HUES48 (cell line): ENCODE measurements at regions not wholly inside any gene's neighbourhood (a gene's known extent, or its start where the extent isn't known, plus 50 kb on each side); places are given as distances from the start of the nearest gene placed in this dataset.
"Not testable (repeated sequence)": the region's sequence is repeated elsewhere in the genome, so short reads cannot be mapped to it uniquely, and the experiment has no call there.

Experiments used
- H3K27ac ChIP-seq: one replicate; pipeline ENCODE4 v1.7.0; 2013; ENCODE audit warnings: low read depth, low read length, inconsistent platforms
- H3K27me3 ChIP-seq: 2 replicates; pipeline ENCODE4 v1.6.1; 2013; ENCODE audit warnings: mild to moderate bottlenecking, low read length; ENCODE audit not compliant: control insufficient read depth, insufficient read depth
- H3K36me3 ChIP-seq: 2 replicates; pipeline ENCODE4 v1.6.1; 2013; ENCODE audit warnings: low read length; ENCODE audit not compliant: control insufficient read depth, insufficient read depth
- H3K4me1 ChIP-seq: 2 replicates; pipeline ENCODE4 v1.6.1; 2013; ENCODE audit warnings: mild to moderate bottlenecking, low read length; ENCODE audit not compliant: control insufficient read depth, insufficient read depth
- H3K4me3 ChIP-seq: 2 replicates; pipeline ENCODE4 v1.5.1; 2013; ENCODE audit warnings: mild to moderate bottlenecking, low read depth, low read length
- H3K9ac ChIP-seq: 2 replicates; pipeline ENCODE4 v1.6.1; 2013; ENCODE audit warnings: mild to moderate bottlenecking, low read depth, low read length, moderate library complexity
- H3K9me3 ChIP-seq: 2 replicates; pipeline ENCODE4 v1.6.1; 2013; ENCODE audit warnings: low read length; ENCODE audit not compliant: control insufficient read depth, insufficient read depth

DNA sequence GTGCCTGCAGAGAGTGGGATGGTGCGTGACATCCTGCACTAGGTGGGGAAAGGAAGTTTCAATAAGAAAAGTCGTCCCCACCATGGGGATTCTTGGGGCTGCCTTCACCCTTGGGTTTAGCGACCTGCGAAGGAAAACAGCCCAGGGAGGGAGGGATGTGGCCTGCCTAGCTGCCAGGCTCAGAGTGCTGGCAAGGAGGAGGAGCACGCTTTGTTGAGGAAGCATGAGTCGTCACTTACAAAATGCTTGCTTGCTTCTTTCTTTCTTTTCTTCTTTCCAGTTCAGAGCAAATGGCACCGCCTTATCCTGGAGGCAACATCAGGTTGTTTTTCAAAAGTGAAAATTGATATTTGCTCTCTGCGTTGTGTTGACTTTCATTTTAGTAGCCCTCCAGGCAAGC is 123.2 kb downstream of the TFAP2C start:
- Histone ChIP-seq H3K27ac (no peak overlapping the region), H3K9ac (no peak overlapping the region), H3K36me3 (no peaks in the 10 kb centered on the region), H3K9me3 (no peaks in the 10 kb centered on the region), H3K27me3 (peaks cover 12% of the 10 kb centered on the region; the same call in 1 of the 2 replicates), H3K4me1 (peaks cover 26% of the 10 kb centered on the region), H3K4me3 (no peak overlapping the region)

GRCh38 chr20:56755201-56755600 is 126.1 kb downstream of the TFAP2C start:
- no peak overlapping the region for H3K27ac ChIP-seq
- no peaks in the 10 kb centered on the region for H3K36me3 ChIP-seq
- no peaks in the 10 kb centered on the region for H3K9me3 ChIP-seq
- H3K9ac ChIP-seq = no peak overlapping the region
- H3K4me3 ChIP-seq = no peak overlapping the region
- H3K27me3 ChIP-seq = peaks cover 6% of the 10 kb centered on the region; the same call in 1 of the 2 replicates
- H3K4me1 ChIP-seq = peaks cover 10% of the 10 kb centered on the region

GRCh38 chr20:56756658-56757057 is 127.6 kb downstream of the TFAP2C start:
- not testable (repeated sequence) for H3K4me1 ChIP-seq, H3K9ac ChIP-seq, H3K36me3 ChIP-seq, H3K4me3 ChIP-seq, H3K9me3 ChIP-seq, H3K27ac ChIP-seq, H3K27me3 ChIP-seq

DNA sequence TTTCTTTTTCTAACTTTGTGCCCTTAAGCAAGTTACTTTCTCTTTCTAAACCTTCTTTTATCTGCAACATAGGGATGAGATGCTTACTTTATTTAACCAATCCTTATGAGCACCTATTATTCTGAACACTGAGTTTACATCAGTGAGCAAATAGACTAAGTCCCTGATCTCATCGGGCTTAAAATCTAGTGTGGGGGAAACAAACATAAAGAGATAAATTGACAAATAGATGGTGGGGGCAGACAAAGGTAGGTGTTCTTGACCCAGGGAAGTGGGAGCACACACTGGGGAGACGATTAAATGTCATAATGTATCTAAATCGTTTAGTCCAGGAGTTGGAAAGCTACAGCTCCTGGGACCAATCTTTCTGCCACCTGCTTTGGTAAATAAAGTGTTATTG is 129.6 kb downstream of the TFAP2C start:
- Histone ChIP-seq H3K36me3 (no peaks in the 10 kb centered on the region), H3K9me3 (no peaks in the 10 kb centered on the region), H3K27me3 (no peaks in the 10 kb centered on the region), H3K9ac (no peak overlapping the region), H3K27ac (no peak overlapping the region), H3K4me3 (no peak overlapping the region), H3K4me1 (no peaks in the 10 kb centered on the region)

GRCh38 chr20:56759741-56760278 is 130.7 kb downstream of the TFAP2C start:
- H3K9me3 ChIP-seq = no peaks in the 10 kb centered on the region
- no peaks in the 10 kb centered on the region for H3K36me3 ChIP-seq
- no peaks in the 10 kb centered on the region for H3K27me3 ChIP-seq
- H3K9ac ChIP-seq = no peak overlapping the region
- no peaks in the 10 kb centered on the region for H3K4me1 ChIP-seq
- H3K27ac ChIP-seq = no peak overlapping the region
- H3K4me3 ChIP-seq = no peak overlapping the region

DNA sequence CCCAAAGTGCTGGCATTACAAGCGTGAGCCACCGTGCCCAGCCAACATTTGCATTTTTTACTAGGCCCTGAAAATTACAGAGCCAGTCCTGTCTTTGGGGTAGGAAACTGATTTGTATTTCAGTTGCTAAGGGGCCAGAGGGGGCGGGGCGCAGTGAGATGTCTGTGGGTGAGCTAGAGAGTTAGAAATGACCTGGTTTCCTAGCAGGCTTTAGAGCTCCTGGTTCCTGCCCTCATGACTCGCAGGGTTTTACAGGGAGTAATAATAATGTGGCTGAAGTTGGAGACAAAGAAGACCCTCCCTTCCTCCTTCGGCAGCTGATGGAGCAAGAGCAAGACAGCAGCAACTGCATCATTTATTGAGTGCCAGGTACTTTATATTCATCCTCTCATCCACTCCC is 131.5 kb downstream of the TFAP2C start:
- H3K4me3 ChIP-seq = no peak overlapping the region
- no peaks in the 10 kb centered on the region for H3K27me3 ChIP-seq
- H3K36me3 ChIP-seq = no peaks in the 10 kb centered on the region
- H3K9ac ChIP-seq = no peak overlapping the region
- no peaks in the 10 kb centered on the region for H3K4me1 ChIP-seq
- no peaks in the 10 kb centered on the region for H3K9me3 ChIP-seq
- no peak overlapping the region for H3K27ac ChIP-seq

DNA sequence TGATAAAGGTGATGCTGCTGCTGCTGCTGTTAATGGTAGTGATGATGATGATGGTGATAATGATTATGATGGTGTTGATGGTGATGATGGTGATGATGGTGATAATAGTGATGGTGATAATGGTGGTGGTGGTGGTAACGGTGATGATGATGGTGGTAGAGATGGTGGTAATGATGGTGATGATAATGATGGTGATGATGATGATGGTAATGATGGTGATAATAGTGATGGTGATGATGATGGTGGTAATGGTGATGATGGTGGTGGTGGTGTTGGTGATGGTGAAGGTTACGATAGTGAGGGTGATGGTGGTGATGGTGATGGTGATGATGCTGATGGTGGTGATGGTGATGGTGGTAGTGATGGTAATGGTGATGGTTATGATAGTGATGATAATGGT is 132.3 kb downstream of the TFAP2C start:
- H3K27me3 ChIP-seq = no peaks in the 10 kb centered on the region
- H3K4me1 ChIP-seq = no peaks in the 10 kb centered on the region
- no peak overlapping the region for H3K4me3 ChIP-seq
- H3K27ac ChIP-seq = no peak overlapping the region
- H3K9ac ChIP-seq = no peak overlapping the region
- no peaks in the 10 kb centered on the region for H3K9me3 ChIP-seq
- H3K36me3 ChIP-seq = no peaks in the 10 kb centered on the region

DNA sequence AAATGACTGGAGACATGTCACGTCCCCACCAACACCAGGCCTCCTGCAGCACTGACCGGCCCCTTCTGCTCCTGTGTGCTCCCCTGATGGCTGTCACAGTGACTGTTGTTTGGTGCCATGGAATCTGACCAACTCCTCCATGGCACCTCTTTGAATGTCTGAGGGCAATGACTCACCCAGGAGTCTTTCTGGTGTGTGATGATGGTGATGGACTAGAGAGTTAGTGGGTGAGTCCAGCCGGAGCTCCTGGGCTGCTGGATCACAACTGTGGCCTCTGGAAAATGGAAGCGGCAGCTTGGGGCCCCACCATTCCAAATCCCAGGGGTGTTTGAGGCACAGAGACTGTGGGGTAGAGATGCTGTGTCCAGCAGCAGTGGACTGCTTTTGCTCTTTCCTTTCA is 133.3 kb downstream of the TFAP2C start:
- Histone ChIP-seq H3K4me1 (no peaks in the 10 kb centered on the region), H3K9me3 (no peaks in the 10 kb centered on the region), H3K27me3 (no peaks in the 10 kb centered on the region), H3K9ac (no peak overlapping the region), H3K27ac (no peak overlapping the region), H3K36me3 (no peaks in the 10 kb centered on the region), H3K4me3 (no peak overlapping the region)

DNA sequence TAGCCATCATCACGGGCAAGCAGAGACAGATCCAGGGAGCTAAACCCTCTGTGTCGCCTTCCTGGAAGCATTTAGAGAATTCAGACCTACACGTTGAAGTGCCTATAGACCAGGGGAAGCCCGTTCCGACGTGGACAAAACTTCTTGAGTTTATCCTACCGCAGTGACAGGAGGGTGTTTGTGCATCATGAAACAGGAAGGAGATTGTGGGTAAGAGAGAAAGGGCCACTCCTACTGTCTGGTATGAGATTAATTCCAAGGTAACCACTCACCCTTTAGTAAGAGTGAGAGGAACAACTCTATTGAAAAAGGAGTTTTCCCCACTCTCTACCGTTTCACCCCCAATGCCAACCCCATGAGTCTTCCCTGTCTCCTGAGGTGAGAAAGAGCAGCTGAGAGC is 133.7 kb downstream of the TFAP2C start:
- no peak overlapping the region for H3K27ac ChIP-seq
- no peak overlapping the region for H3K4me3 ChIP-seq
- H3K9me3 ChIP-seq = no peaks in the 10 kb centered on the region
- no peak overlapping the region for H3K9ac ChIP-seq
- H3K36me3 ChIP-seq = no peaks in the 10 kb centered on the region
- no peaks in the 10 kb centered on the region for H3K4me1 ChIP-seq
- no peaks in the 10 kb centered on the region for H3K27me3 ChIP-seq

DNA sequence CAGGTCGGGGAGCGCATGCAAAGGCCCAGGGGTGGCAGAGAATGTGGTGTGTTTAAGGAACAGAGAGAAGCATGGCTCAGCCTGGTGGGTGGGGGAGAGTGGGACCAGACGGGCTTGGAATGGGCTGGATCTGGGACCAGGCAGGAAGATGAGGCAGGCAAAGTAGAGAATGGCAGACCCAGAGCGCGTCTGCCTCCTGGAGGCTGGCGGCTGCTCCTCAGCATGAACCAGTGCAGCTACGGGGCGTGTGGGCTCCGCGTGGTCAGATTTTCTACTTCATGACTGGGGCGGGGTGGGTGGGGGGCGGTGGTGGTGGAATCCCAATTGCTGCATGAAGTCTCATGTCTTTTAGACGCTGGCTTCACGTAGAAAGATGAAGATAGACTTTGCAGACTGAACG is 135.6 kb downstream of the TFAP2C start:
- Histone ChIP-seq H3K4me3 (no peak overlapping the region), H3K27ac (no peak overlapping the region), H3K9ac (no peak overlapping the region), H3K4me1 (no peaks in the 10 kb centered on the region), H3K9me3 (no peaks in the 10 kb centered on the region), H3K27me3 (no peaks in the 10 kb centered on the region), H3K36me3 (no peaks in the 10 kb centered on the region)

GRCh38 chr20:56765172-56766073 is 136.3 kb downstream of the TFAP2C start:
- Histone ChIP-seq H3K4me3 (no peak overlapping the region), H3K36me3 (no peaks in the 10 kb centered on the region), H3K9me3 (no peaks in the 10 kb centered on the region), H3K4me1 (no peaks in the 10 kb centered on the region), H3K27me3 (no peaks in the 10 kb centered on the region), H3K9ac (no peak overlapping the region), H3K27ac (no peak overlapping the region)
